ENCODE measurements at regions not wholly inside any gene's neighbourhood (a gene's known extent, or its start where the extent isn't known, plus 50 kb on each side); places are given as distances from the start of the nearest gene placed in this dataset.

- TF ChIP-seq REST (IDR thresholded peaks at IDR 0.05) (no peak), ATF3 (IDR thresholded peaks at IDR 0.05) (no peak), CTCF (IDR thresholded peaks at IDR 0.05; ENCODE audit: low read depth, low read length, missing input control) (no peak), ZBTB33 (IDR thresholded peaks at IDR 0.05) (no peak), GABPA (IDR thresholded peaks at IDR 0.05 in 1 of 2, conservative IDR thresholded peaks at IDR 0.05 in 1 of 2) (no peak), YY1 (IDR thresholded peaks at IDR 0.05) (no peak)
These were observed 983.0 kb upstream of the LRFN5 start for GRCh38 chr14:40623643-40624042.
